ENCODE measurements at regions not wholly inside any gene's neighbourhood (a gene's known extent, or its start where the extent isn't known, plus 50 kb on each side); places are given as distances from the start of the nearest gene placed in this dataset.

- no peak overlapping the region for H3K4me3 ChIP-seq
- intact Hi-C loops (cut with DNase I) = no loop called here
- TF ChIP-seq CTCF (IDR thresholded peaks at IDR 0.05) = no peak
- 84 to 89% (median 86%) methylated on average over 5 of the region's 5 CpGs for WGBS, 3 donors
- no peaks in the 10 kb centered on the region for H3K36me3 ChIP-seq (ENCODE audit: insufficient read depth in 1 of 2, low read depth in 1 of 2)
- H3K4me1 ChIP-seq = no peaks in the 10 kb centered on the region
- H3K27me3 ChIP-seq (ENCODE audit: insufficient read depth in 3 of 3, low read length in 2 of 3) = no peaks in the 10 kb centered on the region
- H3K27ac ChIP-seq = no peak overlapping the region
- H3K9me3 ChIP-seq = no peaks in the 10 kb centered on the region
- DNase-seq = no peak
- no peak for ATAC-seq
These were observed 74.5 kb upstream of the GGTLC1 start for GRCh38 chr20:24063100-24063499.

- no peak for ATAC-seq
- no peaks in the 10 kb centered on the region for H3K4me1 ChIP-seq
- intact Hi-C loops (cut with DNase I) = no loop called here
These were observed 72.4 kb upstream of the GGTLC1 start for GRCh38 chr20:24060851-24061590.

GRCh38 chr20:24059174-24059573 lies 70.6 kb upstream of the GGTLC1 start:
- intact Hi-C loops (cut with DNase I) = no loop called here

More at GRCh38 chr20:24060851-24061590, 72.4 kb upstream of the GGTLC1 start:
- Histone ChIP-seq H3K27ac (no peak overlapping the region), H3K4me3 (no peak overlapping the region), H3K27me3 (ENCODE audit: insufficient read depth in 3 of 3, low read length in 2 of 3) (no peaks in the 10 kb centered on the region), H3K9me3 (no peaks in the 10 kb centered on the region), H3K36me3 (ENCODE audit: insufficient read depth in 1 of 2, low read depth in 1 of 2) (no peaks in the 10 kb centered on the region)
- 52 to 54% (median 52%) methylated on average over 13 of the region's 13 CpGs for WGBS, 3 donors
- no peak for DNase-seq
- TF ChIP-seq CTCF (IDR thresholded peaks at IDR 0.05) = no peak

GRCh38 chr20:24056491-24056890 lies 67.9 kb upstream of the GGTLC1 start:
- no peak overlapping the region for H3K4me3 ChIP-seq
- no peaks in the 10 kb centered on the region for H3K36me3 ChIP-seq (ENCODE audit: insufficient read depth in 1 of 2, low read depth in 1 of 2)
- no peak overlapping the region for H3K27ac ChIP-seq
- ATAC-seq (no peak), DNase-seq (no peak)
- peaks cover 0 to 2% (median 0%) of the 10 kb centered on the region in 3 donors for H3K27me3 ChIP-seq (ENCODE audit: insufficient read depth in 3 of 3, low read length in 2 of 3)
- H3K9me3 ChIP-seq = no peaks in the 10 kb centered on the region
- intact Hi-C loops (cut with DNase I) = no loop called here
- H3K4me1 ChIP-seq = no peaks in the 10 kb centered on the region
- WGBS, 3 donors = 45 to 59% (median 49%) methylated on average over 1 of the region's 1 CpG
- TF ChIP-seq CTCF (IDR thresholded peaks at IDR 0.05) = no peak

More at GRCh38 chr20:24059174-24059573, 70.6 kb upstream of the GGTLC1 start:
- no peak for TF ChIP-seq CTCF (IDR thresholded peaks at IDR 0.05)
- H3K4me3 ChIP-seq = no peak overlapping the region
- H3K27ac ChIP-seq = no peak overlapping the region
- no peaks in the 10 kb centered on the region for H3K27me3 ChIP-seq (ENCODE audit: insufficient read depth in 3 of 3, low read length in 2 of 3)
- H3K4me1 ChIP-seq = no peaks in the 10 kb centered on the region
- no peaks in the 10 kb centered on the region for H3K36me3 ChIP-seq (ENCODE audit: insufficient read depth in 1 of 2, low read depth in 1 of 2)
- DNase-seq (no peak), ATAC-seq (no peak)
- WGBS, 3 donors = 80 to 88% (median 82%) methylated on average over 5 of the region's 5 CpGs
- no peaks in the 10 kb centered on the region for H3K9me3 ChIP-seq
